ENCODE measurements at regions not wholly inside any gene's neighbourhood (a gene's known extent, or its start where the extent isn't known, plus 50 kb on each side); places are given as distances from the start of the nearest gene placed in this dataset.
"Not testable (repeated sequence)": the region's sequence is repeated elsewhere in the genome, so short reads cannot be mapped to it uniquely, and the experiment has no call there.

DNA sequence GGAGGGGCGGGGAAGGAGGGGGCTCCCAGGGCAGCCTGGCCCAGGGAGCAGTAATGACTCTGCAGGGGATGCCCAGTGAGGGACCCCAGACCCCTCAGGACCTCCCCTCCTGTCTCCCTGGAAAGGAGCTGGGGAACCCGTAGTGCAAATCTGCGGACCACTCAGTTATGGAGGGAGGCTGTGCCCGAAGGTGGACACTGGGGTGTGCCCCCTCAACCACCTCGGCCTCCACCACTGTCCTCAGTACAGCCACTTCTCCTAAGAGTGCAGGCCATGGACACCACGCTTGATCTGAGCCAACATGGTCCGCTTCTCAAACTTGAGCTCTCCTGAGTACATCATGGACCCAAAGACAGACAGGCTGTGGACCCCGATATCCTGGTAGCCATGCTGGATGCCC lies 378.2 kb upstream of the MAOA start:
- TF ChIP-seq, protein P1, sequence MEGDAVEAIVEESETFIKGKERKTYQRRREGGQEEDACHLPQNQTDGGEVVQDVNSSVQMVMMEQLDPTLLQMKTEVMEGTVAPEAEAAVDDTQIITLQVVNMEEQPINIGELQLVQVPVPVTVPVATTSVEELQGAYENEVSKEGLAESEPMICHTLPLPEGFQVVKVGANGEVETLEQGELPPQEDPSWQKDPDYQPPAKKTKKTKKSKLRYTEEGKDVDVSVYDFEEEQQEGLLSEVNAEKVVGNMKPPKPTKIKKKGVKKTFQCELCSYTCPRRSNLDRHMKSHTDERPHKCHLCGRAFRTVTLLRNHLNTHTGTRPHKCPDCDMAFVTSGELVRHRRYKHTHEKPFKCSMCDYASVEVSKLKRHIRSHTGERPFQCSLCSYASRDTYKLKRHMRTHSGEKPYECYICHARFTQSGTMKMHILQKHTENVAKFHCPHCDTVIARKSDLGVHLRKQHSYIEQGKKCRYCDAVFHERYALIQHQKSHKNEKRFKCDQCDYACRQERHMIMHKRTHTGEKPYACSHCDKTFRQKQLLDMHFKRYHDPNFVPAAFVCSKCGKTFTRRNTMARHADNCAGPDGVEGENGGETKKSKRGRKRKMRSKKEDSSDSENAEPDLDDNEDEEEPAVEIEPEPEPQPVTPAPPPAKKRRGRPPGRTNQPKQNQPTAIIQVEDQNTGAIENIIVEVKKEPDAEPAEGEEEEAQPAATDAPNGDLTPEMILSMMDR (IDR thresholded peaks at IDR 0.05; ENCODE audit: insufficient read depth, low read depth, low read length, missing control alignments) = no peak

DNA sequence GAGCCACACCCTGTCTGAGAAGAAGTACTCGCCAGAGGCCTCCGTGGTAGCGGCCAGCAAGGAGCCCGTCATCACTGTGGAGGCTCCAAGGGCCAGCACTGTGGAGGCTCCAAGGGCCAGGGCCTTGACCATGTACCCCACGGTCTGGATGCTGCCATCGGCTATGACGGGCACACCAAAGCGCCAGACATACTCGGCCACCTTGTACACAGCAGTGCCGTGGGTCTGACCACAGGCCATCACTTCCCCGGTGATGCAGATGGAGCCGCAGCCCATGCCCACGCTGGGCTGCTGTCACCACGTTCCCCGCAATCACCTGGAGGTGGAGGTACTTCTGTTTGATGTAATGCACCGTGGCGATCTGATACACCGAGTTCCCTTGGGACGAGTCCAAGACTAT lies 377.7 kb upstream of the MAOA start:
- TF ChIP-seq, protein P1 (IDR thresholded peaks at IDR 0.05; ENCODE audit: insufficient read depth, low read depth, low read length, missing control alignments) = no peak
- DNase-seq (ENCODE audit: low read depth) = no peak

More for the DNA sequence above, 378.2 kb upstream of the MAOA start:
- DNase-seq (ENCODE audit: low read depth) = no peak
- H3K4me3 ChIP-seq (ENCODE audit: low read length) = no peak overlapping the region

DNA sequence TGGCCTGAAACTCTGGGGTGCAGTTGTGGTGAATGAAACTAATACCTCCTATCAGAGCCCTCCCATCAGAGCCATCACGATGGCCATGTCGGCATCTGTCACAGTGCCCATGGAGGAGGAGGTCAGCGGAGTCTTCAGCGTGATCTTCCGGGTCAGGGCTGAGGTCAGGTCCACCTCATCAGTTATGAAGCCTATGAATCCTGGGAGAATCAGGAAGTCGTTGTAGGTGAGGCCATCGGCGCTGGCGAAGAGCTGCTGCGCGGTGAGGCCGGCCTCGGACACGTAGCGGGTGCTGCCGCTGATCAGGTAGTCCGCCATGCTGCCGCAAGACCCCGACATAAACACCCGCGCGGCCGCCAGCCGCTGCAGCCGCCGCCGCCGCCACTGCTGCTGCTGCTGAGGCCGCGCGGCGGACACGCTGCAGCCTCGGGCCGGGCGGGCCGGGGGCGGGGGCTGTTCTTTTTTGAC lies 376.7 kb upstream of the MAOA start:
- no peak overlapping the region for H3K4me3 ChIP-seq (ENCODE audit: low read length)
- TF ChIP-seq, protein P1 (IDR thresholded peaks at IDR 0.05; ENCODE audit: insufficient read depth, low read depth, low read length, missing control alignments) = no peak

More for the DNA sequence above, 377.7 kb upstream of the MAOA start:
- H3K4me3 ChIP-seq (ENCODE audit: low read length) = no peak overlapping the region

DNA sequence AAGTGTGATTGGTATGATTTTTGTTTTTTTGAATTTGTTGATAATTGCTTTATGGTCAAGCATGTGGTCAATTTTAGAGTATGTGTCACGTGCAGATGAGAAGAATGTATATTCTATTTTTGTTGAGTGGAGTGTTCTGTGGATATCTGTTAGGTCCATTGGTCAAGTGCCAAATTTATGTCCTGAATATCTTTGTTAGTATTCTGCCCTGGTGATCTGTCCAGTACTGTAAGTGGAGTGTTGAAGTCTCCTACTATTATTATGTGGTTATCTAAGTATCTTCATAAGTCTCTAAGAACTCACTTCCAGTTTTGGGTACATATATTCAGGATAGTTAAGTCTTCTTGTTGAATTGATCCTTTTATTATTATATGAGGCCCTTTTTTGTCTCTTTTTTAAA lies 372.9 kb upstream of the MAOA start:
- H3K4me3 ChIP-seq (ENCODE audit: low read length) = no peak overlapping the region
- no peak for DNase-seq (ENCODE audit: low read depth)
- TF ChIP-seq, protein P1 (IDR thresholded peaks at IDR 0.05; ENCODE audit: insufficient read depth, low read depth, low read length, missing control alignments) = no peak

More for the DNA sequence above, 376.7 kb upstream of the MAOA start:
- no peak for DNase-seq (ENCODE audit: low read depth)

DNA sequence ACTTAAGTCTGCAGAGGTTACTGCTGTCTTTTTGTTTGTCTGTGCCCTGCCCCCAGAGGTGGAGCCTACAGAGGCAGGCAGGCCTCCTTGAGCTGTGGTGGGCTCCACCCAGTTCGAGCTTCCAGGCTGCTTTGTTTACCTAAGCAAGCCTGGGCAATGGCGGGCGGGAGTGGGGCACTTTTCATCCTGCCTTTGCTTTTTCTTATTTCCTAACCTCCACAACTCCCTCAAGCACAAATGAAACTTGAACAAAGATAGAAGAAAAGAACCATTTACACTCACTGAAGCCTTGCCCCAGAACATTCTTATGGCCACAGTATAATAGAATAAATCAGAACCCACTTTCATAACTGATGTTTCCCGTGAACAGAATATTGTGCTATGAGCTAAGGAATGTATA lies 344.5 kb upstream of the MAOA start:
- DNase-seq (ENCODE audit: low read depth) = peak; percentile 66
- not testable (repeated sequence) for H3K4me3 ChIP-seq (ENCODE audit: low read length)

DNA sequence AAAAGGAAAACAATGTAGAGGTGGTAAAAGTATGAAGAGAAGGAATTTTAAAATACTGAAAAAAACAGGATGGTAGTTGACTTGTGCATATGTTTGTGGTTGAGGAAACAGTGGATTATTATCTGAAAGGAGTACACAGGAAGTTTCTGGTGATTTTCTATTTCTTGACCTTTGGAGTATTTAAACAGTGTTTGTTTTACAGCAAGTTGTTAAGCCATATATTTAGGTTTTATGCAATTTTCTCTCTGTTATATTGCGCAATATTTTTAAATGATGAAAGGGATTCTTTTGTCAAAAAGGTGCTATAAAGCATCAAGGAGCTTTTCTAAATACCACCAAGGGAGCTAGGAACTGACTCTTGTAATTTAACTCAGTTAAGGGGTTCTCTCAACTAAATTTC lies 343.1 kb upstream of the MAOA start:
- DNase-seq (ENCODE audit: low read depth) = no peak
- TF ChIP-seq, protein P1 (IDR thresholded peaks at IDR 0.05; ENCODE audit: insufficient read depth, low read depth, low read length, missing control alignments) = no peak
- H3K4me3 ChIP-seq (ENCODE audit: low read length) = no peak overlapping the region

DNA sequence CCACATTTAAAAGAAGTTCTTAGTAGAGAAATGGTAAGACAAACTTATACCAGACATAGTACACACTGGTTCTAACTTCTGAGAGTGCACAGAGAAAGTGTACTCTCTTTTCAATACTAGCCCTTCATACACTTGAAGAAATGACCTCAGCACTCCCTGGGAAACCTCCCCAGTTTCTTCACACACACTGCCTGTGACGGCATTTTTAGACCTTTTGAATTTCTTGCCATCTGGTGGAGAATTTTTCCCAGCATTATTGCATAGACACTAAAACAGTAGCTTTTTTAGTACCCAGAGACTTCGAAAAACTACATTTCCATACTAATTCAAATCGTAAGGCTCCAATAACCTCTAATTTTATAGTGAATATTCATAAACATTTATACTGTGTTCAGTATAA lies 341.6 kb upstream of the MAOA start:
- H3K4me3 ChIP-seq (ENCODE audit: low read length) = no peak overlapping the region
- no peak for DNase-seq (ENCODE audit: low read depth)
- TF ChIP-seq, protein P1 (IDR thresholded peaks at IDR 0.05; ENCODE audit: insufficient read depth, low read depth, low read length, missing control alignments) = no peak

Measured in epithelial cell of esophagus (primary cell).